Activated CD4-positive, alpha-beta T cell treated with anti-CD3 and anti-CD28 coated beads, Interleukin-2, Interleukin-6, amounts not matched to agents 100 ng/mL and 50 ng/mL, durations not matched to agents 16 hours and 8 hours (primary cell): ENCODE measurements at regions not wholly inside any gene's neighbourhood (a gene's known extent, or its start where the extent isn't known, plus 50 kb on each side); places are given as distances from the start of the nearest gene placed in this dataset.

Source experiments
- DNase-seq: peaks from one replicate; pipeline ENCODE4 v3.0.0-alpha.2; 2020

- no peak for DNase-seq
Measured at GRCh38 chr11:119788096-119788883, 59.3 kb upstream of the NECTIN1 start.

GRCh38 chr11:119787074-119787461, 58.1 kb upstream of the NECTIN1 start:
- DNase-seq: no peak

GRCh38 chr11:119786431-119787073, 57.6 kb upstream of the NECTIN1 start:
- no peak for DNase-seq

- no peak for DNase-seq
Measured at GRCh38 chr11:119785131-119785530, 56.1 kb upstream of the NECTIN1 start.

- no peak for DNase-seq
Measured at GRCh38 chr11:119784421-119784820, 55.4 kb upstream of the NECTIN1 start.

- DNase-seq: no peak
Measured at GRCh38 chr11:119783466-119784400, 54.7 kb upstream of the NECTIN1 start.

- no peak for DNase-seq
Measured at GRCh38 chr11:119782739-119783072, 53.7 kb upstream of the NECTIN1 start.

- no peak for DNase-seq
Measured at GRCh38 chr11:119782006-119782738, 53.2 kb upstream of the NECTIN1 start.

- no peak for DNase-seq
Measured at GRCh38 chr11:119780222-119780953, 51.4 kb upstream of the NECTIN1 start.

GRCh38 chr11:119779195-119780071, 50.4 kb upstream of the NECTIN1 start:
- DNase-seq: no peak
